ENCODE measurements at regions not wholly inside any gene's neighbourhood (a gene's known extent, or its start where the extent isn't known, plus 50 kb on each side); places are given as distances from the start of the nearest gene placed in this dataset.
A peak's percentile ranks its signal among the peaks of the same experiment; 100 is the strongest.
"Not testable (repeated sequence)": the region's sequence is repeated elsewhere in the genome, so short reads cannot be mapped to it uniquely, and the experiment has no call there.

DNA sequence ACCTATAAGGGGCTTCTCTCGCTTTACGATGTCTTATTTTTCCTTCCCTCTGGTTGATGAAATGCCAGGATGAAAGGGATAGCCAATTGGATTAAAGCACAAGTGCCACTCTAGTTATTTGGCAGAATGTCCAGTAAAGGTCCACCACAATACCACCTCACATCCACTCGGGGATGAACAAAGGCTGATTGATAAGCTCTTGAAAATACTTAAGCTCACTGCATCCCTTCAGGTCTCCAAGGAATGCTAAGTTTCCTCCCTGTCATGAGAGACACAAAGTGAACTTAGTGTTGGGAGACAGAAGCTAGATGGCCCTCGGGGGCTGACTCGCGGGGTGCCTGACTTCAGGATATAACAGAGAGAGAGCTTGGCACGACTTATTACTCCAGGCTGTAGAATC is 185.9 kb upstream of the ZNF644 start:
- not testable (repeated sequence) for DNase-seq

DNA sequence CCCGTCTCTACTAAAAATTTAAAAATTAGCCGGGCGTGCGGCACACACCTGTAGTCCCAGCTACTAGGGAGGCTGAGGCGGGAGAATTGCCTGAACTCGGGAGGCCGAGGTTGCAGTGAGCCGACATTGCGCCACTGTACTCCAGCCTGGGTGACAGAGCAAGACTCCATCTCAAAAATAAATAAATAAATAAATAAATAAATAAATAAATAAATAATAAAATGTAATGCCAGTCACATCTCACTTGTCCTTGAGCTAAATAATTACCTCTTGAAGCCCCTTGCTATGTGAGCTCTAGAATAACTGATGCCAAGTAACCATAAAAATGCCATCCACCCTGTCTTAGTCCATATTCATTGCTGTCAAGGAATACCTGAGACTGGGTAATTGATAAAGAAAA is 182.3 kb upstream of the ZNF644 start:
- DNase-seq = not testable (repeated sequence)

DNA sequence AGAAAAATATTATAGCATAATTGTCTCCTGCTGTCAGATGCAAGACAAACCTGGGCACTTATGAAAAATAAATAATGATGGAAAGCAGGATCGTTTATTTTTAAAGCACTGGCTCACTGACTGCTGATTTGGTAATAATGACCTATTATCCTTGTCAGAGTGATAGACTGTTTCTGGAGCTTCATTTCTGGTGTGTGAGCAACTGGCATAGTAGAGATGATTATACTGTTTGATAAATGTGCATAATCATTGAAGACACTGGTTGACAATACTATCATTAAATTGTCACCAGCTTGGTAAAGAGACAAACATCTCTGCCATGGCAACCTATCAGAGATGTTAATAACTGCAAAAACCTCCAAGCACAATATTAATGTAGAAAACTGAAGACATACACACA is 179.9 kb upstream of the ZNF644 start:
- DNase-seq = no peak

DNA sequence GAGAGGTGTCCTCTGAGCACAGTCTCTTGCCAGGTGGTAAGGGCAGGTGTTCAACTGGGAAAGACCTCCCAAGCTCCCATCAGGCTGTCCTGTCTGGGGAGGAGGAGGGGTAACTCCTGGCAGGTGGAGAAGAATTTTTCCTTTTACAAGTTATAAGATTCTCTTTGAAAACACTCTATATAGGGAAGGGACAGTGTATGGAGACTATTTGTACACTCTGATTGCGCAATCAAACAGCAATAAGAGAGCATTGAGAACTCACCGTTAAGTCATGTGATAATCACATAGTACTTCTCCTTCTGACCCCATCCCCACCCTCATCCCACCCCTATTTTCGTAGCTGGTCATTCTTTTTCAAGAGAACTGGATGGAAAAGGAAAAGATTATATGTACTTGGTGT is 179.3 kb upstream of the ZNF644 start:
- no peak for DNase-seq

DNA sequence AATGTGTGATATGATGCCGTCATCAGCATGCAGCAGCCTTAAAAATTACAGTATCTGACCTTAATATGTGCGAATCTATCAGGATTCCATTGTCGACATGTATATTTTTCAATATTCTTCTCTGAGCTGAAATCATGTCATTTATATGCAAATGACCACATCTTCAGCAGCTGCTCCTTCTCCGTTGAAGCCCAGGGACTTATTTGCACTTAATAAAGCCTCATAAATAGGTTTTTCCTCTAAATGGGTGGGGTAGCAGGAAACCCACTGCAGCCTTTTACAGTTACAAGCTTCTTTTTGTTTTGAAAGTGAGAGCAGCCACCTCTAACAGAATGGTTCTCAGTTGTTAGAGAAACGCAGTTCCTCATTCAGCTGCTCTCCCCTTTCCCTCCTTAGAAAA is 178.8 kb upstream of the ZNF644 start:
- no peak for DNase-seq

DNA sequence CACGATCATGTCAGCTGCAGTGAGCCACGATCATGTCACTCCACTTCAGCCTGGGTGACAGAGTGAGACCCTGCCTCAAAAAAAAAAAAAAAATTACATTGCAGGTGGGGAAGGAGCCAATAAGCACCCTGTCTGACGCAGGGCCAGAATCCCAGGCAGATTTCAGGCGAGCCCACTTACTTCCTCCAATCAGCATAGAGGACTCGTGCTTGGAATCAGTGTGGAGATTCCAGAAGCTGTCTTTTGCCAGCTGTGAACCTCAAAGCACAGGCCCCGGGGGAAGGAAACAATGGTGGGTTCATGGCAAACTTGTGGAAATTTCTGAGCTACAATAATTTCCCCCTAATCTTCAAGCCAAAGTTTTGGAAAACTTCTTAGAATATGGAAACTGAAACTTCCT is 178.2 kb upstream of the ZNF644 start:
- no peak for DNase-seq

DNA sequence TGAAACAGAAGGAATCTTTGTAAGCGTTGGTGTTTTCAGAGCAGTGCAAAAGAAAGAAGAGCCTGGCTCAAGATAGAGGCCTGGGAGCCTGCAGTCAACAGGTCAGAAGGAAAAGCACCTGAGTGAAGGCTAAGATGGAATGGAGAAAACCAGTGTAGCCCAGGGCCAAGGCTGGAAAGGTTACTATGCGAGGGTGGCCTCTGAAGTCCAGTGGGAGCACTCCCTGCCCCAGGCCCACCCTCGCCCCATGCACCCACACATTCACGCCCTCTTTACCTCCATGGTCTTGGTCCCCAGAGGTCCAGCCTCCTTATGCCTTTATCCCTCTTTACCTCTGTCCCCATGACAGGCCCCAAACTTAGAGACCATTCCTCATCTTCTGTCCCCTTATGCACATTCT is 169.2 kb upstream of the ZNF644 start:
- no peak for DNase-seq

DNA sequence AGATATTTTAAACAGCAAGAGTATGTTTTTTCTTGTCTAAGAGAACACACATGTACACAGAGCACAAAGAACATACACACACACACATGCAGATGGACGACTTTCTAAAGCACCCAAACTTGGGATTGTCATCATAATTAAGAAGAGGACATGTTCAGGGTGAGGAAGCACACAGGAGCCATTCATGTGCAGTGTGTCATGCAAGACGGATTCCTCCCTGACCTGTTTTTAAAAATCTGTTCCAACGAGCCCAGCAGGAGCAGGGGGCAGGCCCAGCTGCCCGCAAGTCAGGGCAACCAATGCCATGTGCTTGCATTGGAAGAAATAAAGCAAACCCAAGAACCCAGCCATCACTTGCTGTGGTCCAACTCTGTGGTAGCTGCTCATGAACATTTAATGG is 167.3 kb upstream of the ZNF644 start:
- DNase-seq = no peak

DNA sequence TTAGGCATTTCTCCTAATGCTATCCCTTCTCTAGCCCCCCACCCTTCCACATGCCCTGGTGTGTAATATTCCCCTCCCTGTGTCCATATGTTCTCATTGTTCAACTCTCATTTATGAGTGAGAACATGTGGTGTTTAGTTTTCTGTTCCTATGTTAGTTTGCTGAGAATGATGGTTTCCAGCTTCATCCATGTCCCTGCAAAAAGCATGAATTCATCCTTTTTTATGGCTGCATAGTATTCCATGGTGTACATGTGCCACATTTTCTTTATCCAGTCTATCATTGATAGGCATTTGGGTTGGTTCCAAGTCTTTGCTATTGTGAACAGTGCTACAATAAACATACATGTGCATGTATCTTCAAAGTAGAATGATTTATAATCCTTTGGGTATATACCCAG is 161.0 kb upstream of the ZNF644 start:
- DNase-seq = not testable (repeated sequence)

DNA sequence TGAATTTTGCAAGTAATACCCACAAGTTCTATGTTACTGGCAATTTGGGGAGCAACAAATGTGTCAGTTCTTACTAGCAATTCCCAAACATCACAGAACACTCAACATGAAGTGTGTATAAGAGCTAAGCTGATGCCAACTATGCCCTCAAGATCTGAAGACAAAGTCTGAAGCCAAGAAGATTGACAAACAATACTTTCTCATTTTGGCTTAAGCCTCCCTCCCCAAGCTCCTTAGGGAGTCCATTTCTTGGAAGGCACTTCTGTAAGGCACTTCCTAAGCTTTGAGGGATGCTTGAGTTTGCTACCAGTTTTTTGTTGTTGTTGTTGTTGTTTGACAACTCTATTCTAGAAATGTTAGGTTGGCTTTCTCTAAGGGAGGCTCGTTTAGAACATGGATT is 154.4 kb upstream of the ZNF644 start:
- DNase-seq = no peak

DNA sequence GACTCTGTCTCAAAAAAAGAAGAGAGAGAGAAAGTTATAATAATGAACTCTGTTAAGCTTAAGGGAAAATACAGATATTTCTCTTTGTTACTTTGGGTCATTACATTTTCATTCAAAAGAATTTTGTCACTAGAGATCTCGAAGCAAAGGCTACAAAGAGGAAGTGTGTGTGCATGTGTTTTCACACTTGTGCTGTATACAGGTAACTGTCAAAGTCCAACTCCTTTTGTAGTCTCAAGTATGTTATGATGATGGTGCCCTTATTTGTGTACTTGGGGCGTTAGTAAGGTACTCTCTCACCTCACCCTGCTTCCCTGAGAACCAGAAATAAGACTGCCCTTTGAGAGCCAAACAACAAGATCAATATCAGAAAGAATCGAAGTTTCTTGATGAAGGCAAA is 152.9 kb upstream of the ZNF644 start:
- no peak for DNase-seq

DNA sequence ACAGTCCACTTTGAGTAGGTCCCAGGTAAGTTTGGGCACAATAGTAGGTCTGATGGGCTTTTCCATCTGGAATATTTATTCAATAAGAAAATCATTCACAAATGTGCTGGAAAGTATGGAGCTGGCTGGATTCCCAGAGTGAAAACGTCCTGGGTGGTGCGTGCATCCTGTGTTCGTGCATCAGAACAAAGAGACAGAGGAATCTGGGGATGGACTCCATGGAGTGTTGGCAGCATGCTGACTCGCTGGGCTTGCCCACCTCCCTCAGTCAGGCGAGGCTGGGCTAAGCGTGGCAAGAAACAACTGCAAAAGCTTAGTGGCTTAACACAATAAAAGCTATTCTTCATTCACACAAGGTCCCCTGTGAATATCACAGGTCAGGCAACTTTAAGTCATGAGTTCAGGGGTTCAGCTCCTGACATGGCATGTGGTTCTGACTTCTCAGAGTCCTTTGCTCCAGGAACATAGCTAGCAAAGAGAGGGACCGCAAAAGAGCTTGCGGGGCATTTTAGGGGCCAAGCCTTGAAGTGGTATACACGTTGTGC is 151.6 kb upstream of the ZNF644 start:
- peak; percentile 60 to 80 for DNase-seq

DNA sequence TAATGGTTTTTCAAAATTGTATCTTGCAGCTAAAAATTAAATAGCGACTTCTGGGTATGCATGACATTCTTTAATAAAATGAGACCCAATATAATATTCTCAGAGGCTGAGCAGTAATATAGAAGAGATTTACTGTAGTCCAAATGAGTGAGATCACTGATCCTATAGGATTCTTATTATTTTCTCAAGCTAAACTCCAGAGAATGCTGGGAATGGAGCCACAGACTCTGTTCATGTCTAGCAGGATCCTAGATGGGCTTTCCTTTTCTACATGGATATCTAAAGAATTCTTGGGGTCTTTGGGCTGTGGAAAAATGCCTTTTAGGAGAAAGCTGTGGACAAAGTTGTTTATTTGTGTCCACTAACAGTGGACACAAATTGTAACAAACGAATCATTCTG is 150.7 kb upstream of the ZNF644 start:
- DNase-seq = no peak

DNA sequence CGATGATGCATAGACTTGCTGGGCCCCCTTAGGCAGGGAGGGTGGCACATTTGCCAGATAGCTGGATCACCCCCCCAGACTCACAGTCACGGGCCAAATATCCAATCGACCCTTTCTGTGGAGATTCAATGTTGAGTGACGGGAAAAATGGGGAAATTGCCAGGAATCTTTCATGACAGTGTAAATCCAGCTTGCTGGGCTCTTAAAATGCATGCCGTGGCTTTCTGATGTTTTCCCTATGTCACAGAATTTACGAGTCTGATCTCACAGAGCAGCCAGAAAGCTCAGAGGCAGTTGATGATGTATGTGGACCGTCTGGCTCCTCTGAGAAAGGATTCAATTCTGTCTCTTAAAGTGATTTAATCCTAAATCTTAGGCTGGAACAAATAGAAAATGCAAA is 150.1 kb upstream of the ZNF644 start:
- peak; percentile 95 to 96 for DNase-seq

DNA sequence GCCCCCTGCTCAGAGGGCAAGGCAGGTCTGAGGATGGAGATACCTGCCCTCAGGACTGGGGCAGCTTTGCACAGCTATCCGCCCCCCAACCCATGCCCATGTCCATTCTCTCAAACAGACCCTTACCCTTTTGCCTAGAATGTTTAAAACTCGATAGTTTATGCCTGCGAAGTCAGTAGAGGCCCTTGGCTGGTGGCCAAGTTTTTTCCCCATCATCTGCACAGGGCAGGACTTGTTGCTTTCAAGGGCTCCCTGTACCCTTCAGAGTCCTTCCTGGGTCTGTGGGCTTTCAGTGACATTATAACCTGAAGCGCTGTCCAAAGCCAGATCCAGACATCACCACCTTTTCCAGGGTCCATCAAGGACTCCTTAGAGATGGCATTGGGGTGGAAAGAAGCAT is 148.7 kb upstream of the ZNF644 start:
- no peak for DNase-seq

DNA sequence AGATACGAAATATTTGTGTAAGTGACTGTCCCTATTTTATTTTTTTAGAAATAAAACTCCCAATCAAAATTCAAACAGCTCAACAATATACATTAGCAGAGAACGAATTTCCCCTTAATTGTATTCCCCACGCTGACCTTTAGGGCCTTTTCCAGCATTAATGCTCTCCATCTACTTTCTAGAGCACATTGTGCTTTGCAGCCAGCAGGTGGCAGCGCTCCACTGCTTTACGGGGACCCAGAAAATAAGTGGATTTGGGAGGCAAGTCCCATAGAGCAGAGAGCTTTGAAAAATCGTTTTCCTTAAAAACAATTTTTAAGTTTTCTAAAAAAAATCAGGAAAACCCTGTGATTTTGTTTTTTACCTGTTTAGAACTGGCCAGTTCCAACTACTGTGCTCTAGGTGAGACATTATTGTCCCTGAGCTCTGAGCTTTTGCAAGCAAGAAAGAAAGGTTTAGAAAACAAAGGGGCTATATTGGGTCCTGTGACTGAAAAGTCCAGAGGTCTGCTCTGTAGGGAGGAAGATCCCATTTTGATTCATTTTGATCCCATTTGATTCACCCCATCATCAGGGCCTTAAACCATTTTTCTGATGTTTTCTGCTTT is 144.4 kb upstream of the ZNF644 start:
- peak; percentile 60 to 86 for DNase-seq

DNA sequence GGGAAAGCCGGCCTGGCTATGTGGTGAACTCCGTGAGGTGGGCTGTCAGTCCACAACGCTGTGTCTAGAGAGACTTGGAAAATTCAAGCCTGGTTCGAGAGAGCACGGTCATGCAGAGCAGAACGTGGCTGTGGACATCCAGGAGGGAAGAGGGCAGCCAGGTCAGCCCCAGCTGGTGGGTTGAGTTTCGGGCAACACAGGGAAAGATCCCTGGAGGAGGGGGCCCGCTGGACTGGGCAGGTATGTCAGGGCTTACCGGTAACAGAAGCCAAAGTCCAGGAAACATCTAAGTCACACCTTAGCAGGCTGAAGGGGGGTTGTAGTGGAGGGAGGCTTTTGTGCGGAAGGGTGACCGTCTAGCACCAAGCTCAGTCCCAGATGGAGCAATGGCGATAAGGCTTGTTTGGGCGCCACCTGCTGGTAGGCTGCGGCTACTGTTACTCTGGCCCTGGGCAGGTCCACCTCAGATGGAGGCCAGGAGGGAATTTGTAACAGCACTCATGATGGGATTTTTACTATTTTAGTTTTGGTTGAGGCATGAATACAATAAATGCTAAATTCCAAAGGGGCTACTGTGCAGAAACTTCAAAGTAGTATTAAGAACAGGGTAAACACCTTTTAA is 143.3 kb upstream of the ZNF644 start:
- peak; percentile 74 to 90 for DNase-seq

DNA sequence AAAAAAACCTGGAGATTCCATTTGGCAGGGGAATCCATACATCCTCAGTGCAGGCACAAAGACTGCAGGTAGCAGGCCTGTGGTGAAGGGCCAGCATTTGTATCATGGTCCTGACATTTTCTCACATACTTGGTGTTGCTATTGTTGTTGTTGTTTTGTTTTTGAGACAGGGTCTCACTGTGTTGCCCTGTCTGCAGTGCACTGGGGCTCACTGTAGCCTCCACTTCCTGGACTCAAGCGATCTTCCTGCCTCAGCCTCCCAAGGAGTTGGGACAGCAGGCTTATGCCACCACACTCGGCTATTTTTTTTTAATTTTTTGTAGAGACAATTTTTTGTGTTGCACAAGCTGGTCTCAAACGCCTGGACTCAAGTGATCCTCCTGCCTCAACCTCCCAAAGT is 140.8 kb upstream of the ZNF644 start:
- no peak for DNase-seq

DNA sequence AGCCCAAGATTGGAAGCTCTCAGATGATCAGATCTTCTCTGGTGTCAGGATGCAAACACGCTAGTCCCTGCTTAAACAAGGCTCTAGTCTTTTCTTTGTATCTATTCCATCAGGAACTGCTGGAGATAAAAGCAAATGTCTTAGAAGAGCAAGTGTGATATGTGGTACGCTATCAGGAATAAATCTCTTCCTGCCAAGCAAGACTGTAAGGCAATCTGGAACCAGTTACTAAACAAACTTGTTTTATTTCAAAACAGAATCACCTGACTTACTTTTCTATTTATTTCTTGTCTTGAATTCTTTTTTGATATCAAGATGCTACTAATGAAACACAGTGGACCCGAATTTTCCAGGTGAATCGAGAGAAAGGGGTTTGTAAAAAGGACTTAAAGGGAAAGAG is 139.9 kb upstream of the ZNF644 start:
- no peak for DNase-seq

DNA sequence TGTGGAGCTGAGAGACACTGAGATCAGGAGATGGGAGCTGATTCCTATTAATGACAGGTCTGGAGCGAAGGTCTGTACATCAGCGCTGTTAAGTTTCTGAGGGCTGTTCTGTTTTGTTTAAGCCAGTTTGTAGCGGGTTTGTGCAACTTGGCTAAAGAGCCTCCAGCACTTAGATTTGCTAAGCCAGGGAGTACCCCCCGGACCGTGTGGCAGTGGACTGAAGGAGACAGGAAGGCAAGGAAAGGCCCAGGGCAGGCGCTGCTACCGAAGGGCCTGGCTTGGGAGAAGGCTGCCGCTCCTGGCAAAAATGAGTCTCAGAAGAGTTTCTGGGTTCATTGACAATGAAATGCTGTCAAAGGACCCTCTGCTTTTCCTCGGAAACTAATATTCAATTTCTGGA is 139.3 kb upstream of the ZNF644 start:
- DNase-seq = no peak

DNA sequence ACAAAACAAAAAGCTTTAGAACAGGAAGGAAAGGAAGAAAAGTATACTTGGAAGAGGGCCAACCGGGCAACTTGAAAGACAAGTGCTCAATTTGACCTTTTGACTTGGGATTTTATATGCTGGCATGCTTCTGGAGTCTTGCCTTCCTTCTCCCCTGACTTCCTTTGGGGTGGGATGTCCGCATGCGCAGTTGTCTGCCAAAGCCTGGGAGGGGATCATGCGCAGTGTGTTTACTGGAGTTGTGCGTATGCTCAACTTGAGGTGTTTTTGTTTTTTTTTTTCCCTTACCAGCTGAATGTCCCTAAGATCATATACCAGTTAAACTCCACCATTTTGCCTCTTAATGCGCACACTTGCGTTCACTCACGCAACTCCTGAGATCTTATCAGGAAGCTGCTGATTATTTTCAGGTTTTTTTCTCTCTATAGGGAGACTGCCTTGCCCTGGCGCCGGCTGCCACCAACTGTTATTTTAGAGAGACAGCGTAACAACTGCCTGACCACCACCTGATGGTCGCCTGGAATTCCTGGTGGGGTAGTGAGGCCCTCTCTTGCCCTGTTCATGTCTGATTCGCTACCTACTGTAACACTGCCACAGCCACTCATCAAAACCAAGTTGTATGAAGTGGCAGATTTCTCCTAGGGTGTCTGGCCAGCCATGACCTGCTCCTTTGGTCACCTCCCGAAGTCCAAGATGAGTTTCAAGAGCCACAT is 138.7 kb upstream of the ZNF644 start:
- no peak for DNase-seq

DNA sequence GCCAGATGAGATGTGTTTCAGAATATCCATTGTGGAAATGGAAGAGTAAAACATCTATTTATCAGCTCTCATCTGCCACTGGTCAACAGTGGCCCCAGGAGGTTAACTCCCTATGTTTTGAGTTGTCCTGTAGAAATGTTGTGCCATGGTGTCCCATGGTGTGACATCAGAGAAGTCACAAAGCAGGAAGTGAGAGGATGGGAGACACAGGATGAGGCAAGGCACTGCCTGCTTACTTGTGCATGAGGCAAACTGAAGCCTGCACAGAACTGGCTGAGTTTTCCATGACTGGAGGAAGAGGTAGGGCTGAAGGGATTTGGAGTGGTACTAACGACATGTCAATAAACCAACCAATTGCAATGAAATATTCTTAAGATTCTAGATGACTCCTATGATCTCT is 131.5 kb upstream of the ZNF644 start:
- no peak for DNase-seq

DNA sequence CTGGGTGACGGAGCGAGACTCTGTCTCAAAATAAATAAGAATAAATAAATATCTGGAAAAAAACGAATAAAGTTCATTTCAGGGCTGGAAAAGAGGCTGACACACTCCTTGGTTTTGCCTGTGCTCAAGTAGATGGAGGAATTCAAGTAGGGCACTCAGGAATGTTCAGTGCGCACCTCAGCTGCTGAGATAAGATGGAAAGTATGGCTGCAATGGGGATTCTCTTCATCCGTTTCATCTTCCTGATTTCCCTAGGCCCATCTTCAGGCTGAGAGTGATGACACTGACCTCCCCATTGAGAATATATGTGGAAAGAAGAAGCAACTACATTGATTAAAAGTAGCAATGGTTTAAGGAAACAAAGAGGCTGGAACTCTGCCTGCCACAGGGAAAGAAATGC is 130.5 kb upstream of the ZNF644 start:
- no peak for DNase-seq

DNA sequence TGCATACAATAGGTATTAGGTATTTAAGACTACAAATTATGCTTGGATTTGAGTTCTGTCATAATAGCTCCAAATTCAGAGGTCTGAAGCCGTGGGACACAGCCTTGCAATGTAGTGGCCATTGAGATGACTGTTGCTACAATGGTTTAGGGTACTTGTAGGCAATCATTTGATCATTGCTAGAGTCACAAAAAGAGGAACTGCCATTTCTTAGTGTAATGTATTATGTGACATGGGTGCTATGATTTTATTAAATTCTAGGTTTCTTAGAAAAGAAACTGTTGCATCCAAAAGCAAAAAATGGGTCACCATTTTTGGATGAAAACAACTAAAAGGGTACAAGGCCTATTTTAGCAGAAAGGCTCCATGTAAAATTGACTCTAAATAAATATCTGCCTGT is 129.9 kb upstream of the ZNF644 start:
- no peak for DNase-seq
